ENCODE measurements at regions not wholly inside any gene's neighbourhood (a gene's known extent, or its start where the extent isn't known, plus 50 kb on each side); places are given as distances from the start of the nearest gene placed in this dataset.

DNA sequence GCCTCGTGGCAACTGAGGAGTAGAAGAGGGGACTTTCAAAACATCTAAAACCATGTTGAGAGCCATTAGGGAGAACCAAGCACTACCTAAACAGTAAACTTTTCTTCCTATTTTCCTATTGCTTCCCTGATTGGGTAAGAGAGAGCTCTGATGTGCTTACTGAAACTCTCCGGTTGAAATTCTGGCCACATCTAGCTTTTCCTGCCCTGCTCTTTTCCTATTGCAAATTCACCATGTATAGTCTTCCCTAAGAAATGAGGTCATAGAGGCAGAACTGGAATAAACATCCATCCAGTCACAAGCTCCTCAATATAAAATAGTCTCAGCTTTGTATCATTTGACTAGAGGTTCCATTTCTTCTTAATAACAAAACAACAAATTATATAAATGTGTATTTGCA is 199.5 kb upstream of the CNR1 start:
- CTCF ChIA-PET, result no interaction called here
- TF ChIP-seq, protein P1, sequence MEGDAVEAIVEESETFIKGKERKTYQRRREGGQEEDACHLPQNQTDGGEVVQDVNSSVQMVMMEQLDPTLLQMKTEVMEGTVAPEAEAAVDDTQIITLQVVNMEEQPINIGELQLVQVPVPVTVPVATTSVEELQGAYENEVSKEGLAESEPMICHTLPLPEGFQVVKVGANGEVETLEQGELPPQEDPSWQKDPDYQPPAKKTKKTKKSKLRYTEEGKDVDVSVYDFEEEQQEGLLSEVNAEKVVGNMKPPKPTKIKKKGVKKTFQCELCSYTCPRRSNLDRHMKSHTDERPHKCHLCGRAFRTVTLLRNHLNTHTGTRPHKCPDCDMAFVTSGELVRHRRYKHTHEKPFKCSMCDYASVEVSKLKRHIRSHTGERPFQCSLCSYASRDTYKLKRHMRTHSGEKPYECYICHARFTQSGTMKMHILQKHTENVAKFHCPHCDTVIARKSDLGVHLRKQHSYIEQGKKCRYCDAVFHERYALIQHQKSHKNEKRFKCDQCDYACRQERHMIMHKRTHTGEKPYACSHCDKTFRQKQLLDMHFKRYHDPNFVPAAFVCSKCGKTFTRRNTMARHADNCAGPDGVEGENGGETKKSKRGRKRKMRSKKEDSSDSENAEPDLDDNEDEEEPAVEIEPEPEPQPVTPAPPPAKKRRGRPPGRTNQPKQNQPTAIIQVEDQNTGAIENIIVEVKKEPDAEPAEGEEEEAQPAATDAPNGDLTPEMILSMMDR (IDR thresholded peaks at IDR 0.05; ENCODE audit: insufficient read depth in 1 of 2, low read depth in 1 of 2, low read length in 1 of 2, severe bottlenecking in 1 of 2, unreplicated experiment in 1 of 2), result no peak
- Histone ChIP-seq H3K36me3 (ENCODE audit: control insufficient read depth, insufficient read depth, low read length) (no peaks in the 10 kb centered on the region), H3K4me3 (ENCODE audit: low read depth, low read length) (no peak overlapping the region), H3K9me3 (no peaks in the 10 kb centered on the region), H3K4me1 (no peaks in the 10 kb centered on the region), H3K27me3 (replicated peaks; ENCODE audit: control insufficient read depth, insufficient read depth, low read length) (no peaks in the 10 kb centered on the region)
- DNase-seq, result no peak
- BruUV-seq (replicated peaks), result no TSS peak
- no peak overlapping the region for H3K27ac Mint-ChIP-seq (ENCODE audit: unreplicated experiment)
- peaks cover 10% of the 10 kb centered on the region for H3K27me3 Mint-ChIP-seq (ENCODE audit: insufficient read depth, unreplicated experiment)
- no peaks in the 10 kb centered on the region for H3K9me3 Mint-ChIP-seq (ENCODE audit: unreplicated experiment)
- peaks cover 4% of the 10 kb centered on the region for H3K4me1 Mint-ChIP-seq (ENCODE audit: low read depth, unreplicated experiment)
- no peaks in the 10 kb centered on the region for H3K36me3 Mint-ChIP-seq (ENCODE audit: insufficient read depth, unreplicated experiment)
- no peak overlapping the region for H3K4me3 Mint-ChIP-seq (ENCODE audit: unreplicated experiment)
- intact Hi-C loops (cut with micrococcal nuclease; ENCODE audit: unreplicated experiment), result no loop called here
- POLR2A ChIA-PET, result no interaction called here

DNA sequence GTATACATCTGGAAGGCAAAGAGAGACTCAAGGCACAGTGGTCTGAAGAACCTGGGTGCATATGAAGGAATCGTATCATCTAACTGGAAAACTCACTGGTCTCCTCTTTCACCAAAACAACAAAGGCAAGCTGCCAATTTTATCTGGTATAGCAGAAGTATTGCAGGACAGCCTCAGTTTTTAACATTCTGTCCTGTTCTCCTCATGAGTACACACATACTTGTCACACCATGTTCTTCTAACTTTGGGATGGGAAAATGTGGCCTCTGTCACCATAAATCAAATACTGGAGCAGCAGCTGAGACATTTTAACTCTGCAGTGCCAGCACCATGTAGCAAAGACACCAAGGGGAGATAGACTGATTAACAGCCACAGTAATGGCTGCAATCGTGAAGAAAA is 199.1 kb upstream of the CNR1 start:
- POLR2A ChIA-PET, result no interaction called here
- no TSS peak for BruUV-seq (replicated peaks)
- TF ChIP-seq, protein P1 (IDR thresholded peaks at IDR 0.05; ENCODE audit: insufficient read depth in 1 of 2, low read depth in 1 of 2, low read length in 1 of 2, severe bottlenecking in 1 of 2, unreplicated experiment in 1 of 2), result no peak
- CTCF ChIA-PET, result no interaction called here
- peaks cover 10% of the 10 kb centered on the region for H3K27me3 Mint-ChIP-seq (ENCODE audit: insufficient read depth, unreplicated experiment)
- H3K36me3 ChIP-seq (ENCODE audit: control insufficient read depth, insufficient read depth, low read length), result no peaks in the 10 kb centered on the region
- intact Hi-C loops (cut with micrococcal nuclease; ENCODE audit: unreplicated experiment), result no loop called here
- H3K4me1 Mint-ChIP-seq (ENCODE audit: low read depth, unreplicated experiment), result peaks cover 7% of the 10 kb centered on the region
- H3K4me3 Mint-ChIP-seq (ENCODE audit: unreplicated experiment), result no peak overlapping the region
- no peak for DNase-seq
- no peak overlapping the region for H3K27ac Mint-ChIP-seq (ENCODE audit: unreplicated experiment)
- H3K27me3 ChIP-seq (replicated peaks; ENCODE audit: control insufficient read depth, insufficient read depth, low read length), result no peaks in the 10 kb centered on the region
- H3K4me3 ChIP-seq (ENCODE audit: low read depth, low read length), result no peak overlapping the region
- H3K9me3 Mint-ChIP-seq (ENCODE audit: unreplicated experiment), result no peaks in the 10 kb centered on the region
- no peaks in the 10 kb centered on the region for H3K36me3 Mint-ChIP-seq (ENCODE audit: insufficient read depth, unreplicated experiment)
- H3K9me3 ChIP-seq, result no peaks in the 10 kb centered on the region
- H3K4me1 ChIP-seq, result no peaks in the 10 kb centered on the region

DNA sequence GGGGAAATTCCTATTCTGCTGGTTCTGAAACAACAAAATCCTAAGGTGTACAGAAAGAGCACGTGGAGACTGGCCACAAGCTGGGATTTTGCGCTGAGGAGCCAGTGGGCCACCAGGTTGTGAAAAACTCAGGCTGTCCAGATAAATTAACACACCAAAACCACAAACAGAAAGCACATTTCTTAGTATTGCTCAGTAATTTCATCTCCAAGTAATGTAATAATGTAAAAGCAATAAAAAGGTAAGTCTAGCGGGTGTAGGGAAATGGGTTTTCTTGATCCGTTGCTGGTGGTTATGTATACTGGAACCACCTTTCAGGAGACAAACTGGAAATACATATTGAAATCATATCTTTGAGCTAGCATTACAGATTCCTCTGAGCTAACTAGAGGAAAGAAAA is 195.6 kb upstream of the CNR1 start:
- no peak for DNase-seq
- BruUV-seq (replicated peaks), result no TSS peak
- intact Hi-C loops (cut with micrococcal nuclease; ENCODE audit: unreplicated experiment), result no loop called here
- H3K9me3 Mint-ChIP-seq (ENCODE audit: unreplicated experiment), result no peaks in the 10 kb centered on the region
- H3K4me3 Mint-ChIP-seq (ENCODE audit: unreplicated experiment), result no peak overlapping the region
- POLR2A ChIA-PET, result no interaction called here
- CTCF ChIA-PET, result no interaction called here
- no peak overlapping the region for H3K27ac Mint-ChIP-seq (ENCODE audit: unreplicated experiment)
- Histone ChIP-seq H3K9me3 (no peaks in the 10 kb centered on the region), H3K4me3 (ENCODE audit: low read depth, low read length) (no peak overlapping the region), H3K4me1 (peaks cover 4% of the 10 kb centered on the region; the same call in 1 of the 2 replicates), H3K27me3 (replicated peaks; ENCODE audit: control insufficient read depth, insufficient read depth, low read length) (no peaks in the 10 kb centered on the region), H3K36me3 (ENCODE audit: control insufficient read depth, insufficient read depth, low read length) (no peaks in the 10 kb centered on the region)
- peaks cover 7% of the 10 kb centered on the region for H3K27me3 Mint-ChIP-seq (ENCODE audit: insufficient read depth, unreplicated experiment)
- H3K36me3 Mint-ChIP-seq (ENCODE audit: insufficient read depth, unreplicated experiment), result no peaks in the 10 kb centered on the region
- TF ChIP-seq, protein P1 (IDR thresholded peaks at IDR 0.05; ENCODE audit: insufficient read depth in 1 of 2, low read depth in 1 of 2, low read length in 1 of 2, severe bottlenecking in 1 of 2, unreplicated experiment in 1 of 2), result no peak
- H3K4me1 Mint-ChIP-seq (ENCODE audit: low read depth, unreplicated experiment), result peaks cover 7% of the 10 kb centered on the region
